ENCODE measurements at regions not wholly inside any gene's neighbourhood (a gene's known extent, or its start where the extent isn't known, plus 50 kb on each side); places are given as distances from the start of the nearest gene placed in this dataset.

DNA sequence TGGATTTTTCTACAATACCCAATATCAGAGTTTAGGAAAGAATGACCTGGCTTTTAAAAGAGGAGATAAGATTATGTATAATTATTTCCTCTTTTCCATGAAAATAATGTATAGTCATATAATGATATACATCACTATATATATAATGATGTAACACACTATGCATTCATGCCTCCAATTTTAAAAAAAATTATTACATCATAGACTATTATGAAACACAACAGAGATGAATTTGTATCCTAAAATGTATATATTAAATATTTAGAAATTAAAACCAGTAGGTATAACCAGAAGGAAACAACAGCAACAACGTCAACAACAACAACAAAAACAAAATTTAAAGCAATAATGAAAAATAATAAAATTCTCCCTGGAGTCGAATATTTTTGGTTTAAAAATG is 1856.5 kb upstream of the CDH6 start:
- no peak overlapping the region for H2AFZ ChIP-seq (ENCODE audit: low read length)

More for the DNA sequence above, 1856.5 kb upstream of the CDH6 start:
- Mint-ChIP-seq H3K4me1 (no peaks in the 10 kb centered on the region), H3K9me3 (peaks cover 7 to 8% of the 10 kb centered on the region in 2 experiments; a peak in 2 of 5 replicates), H3K27ac (no peak overlapping the region), H3K4me3 (no peak overlapping the region), H3K36me3 (ENCODE audit: insufficient read depth in 1 of 3, low read depth in 3 of 3) (peaks cover 0 to 10% (median 0%) of the 10 kb centered on the region in 3 experiments; a peak in 2 of 7 replicates), H3K27me3 (ENCODE audit: low read depth) (no peaks in the 10 kb centered on the region)
- Histone ChIP-seq H2BK120ac (ENCODE audit: low read depth, low read length, poor library complexity, severe bottlenecking) (no peak overlapping the region), H3K9ac (ENCODE audit: extremely low read depth, insufficient read length, low read length) (no peak overlapping the region), H3K27me3 (ENCODE audit: insufficient read depth, low read length) (no peaks in the 10 kb centered on the region), H3K79me2 (ENCODE audit: insufficient read depth, low read length) (no peaks in the 10 kb centered on the region), H4K91ac (ENCODE audit: insufficient read length, low read depth, low read length) (no peak overlapping the region), H2BK12ac (ENCODE audit: insufficient read length, low read depth, low read length) (no peak overlapping the region), H3K23me2 (ENCODE audit: insufficient read length, low read depth, low read length, poor library complexity, severe bottlenecking) (no peaks in the 10 kb centered on the region), H3K9me3 (ENCODE audit: control insufficient read depth, low read depth, low read length) (no peaks in the 10 kb centered on the region), H2BK20ac (ENCODE audit: low read depth, low read length, poor library complexity, severe bottlenecking) (no peak overlapping the region), H3K4me1 (ENCODE audit: insufficient read depth, low read length) (no peaks in the 10 kb centered on the region), H3K4me2 (ENCODE audit: insufficient read depth, insufficient read length, low read length) (no peak overlapping the region), H3K14ac (ENCODE audit: insufficient read depth, low read length) (no peak overlapping the region), H2AK5ac (ENCODE audit: insufficient read length, low read length) (no peak overlapping the region), H3K23ac (ENCODE audit: insufficient read length, low read depth, low read length) (no peak overlapping the region), H3K4ac (ENCODE audit: low read depth, low read length) (no peak overlapping the region), H3K56ac (ENCODE audit: insufficient read length, low read depth, low read length) (no peak overlapping the region), H4K20me1 (ENCODE audit: control insufficient read depth, insufficient read depth, insufficient read length) (no peaks in the 10 kb centered on the region), H4K8ac (replicated peaks; ENCODE audit: insufficient read length, low read depth, low read length) (no peak overlapping the region), H2BK15ac (ENCODE audit: low read depth, low read length) (no peak overlapping the region), H3T11ph (ENCODE audit: low read length) (no peak overlapping the region), H3K79me1 (ENCODE audit: insufficient read depth, low read depth, low read length, poor library complexity, severe bottlenecking) (no peaks in the 10 kb centered on the region), H3K27ac (ENCODE audit: insufficient read length, low read depth, low read length) (no peak overlapping the region), H3K18ac (ENCODE audit: insufficient read length, low read depth, low read length) (no peak overlapping the region), H4K5ac (ENCODE audit: insufficient read length, low read depth, low read length) (no peak overlapping the region), H2BK5ac (ENCODE audit: insufficient read length, low read length) (no peak overlapping the region)
- no CpG with 5 or more reads among the region's 2 CpGs for WGBS (ENCODE audit: extremely low coverage, insufficient read length, low lambda C conversion rate)
- TF ChIP-seq, protein P1, sequence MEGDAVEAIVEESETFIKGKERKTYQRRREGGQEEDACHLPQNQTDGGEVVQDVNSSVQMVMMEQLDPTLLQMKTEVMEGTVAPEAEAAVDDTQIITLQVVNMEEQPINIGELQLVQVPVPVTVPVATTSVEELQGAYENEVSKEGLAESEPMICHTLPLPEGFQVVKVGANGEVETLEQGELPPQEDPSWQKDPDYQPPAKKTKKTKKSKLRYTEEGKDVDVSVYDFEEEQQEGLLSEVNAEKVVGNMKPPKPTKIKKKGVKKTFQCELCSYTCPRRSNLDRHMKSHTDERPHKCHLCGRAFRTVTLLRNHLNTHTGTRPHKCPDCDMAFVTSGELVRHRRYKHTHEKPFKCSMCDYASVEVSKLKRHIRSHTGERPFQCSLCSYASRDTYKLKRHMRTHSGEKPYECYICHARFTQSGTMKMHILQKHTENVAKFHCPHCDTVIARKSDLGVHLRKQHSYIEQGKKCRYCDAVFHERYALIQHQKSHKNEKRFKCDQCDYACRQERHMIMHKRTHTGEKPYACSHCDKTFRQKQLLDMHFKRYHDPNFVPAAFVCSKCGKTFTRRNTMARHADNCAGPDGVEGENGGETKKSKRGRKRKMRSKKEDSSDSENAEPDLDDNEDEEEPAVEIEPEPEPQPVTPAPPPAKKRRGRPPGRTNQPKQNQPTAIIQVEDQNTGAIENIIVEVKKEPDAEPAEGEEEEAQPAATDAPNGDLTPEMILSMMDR (conservative IDR thresholded peaks at IDR 0.05) = no peak
- no peak for DNase-seq

All from H9 (cell line).